ENCODE measurements at regions not wholly inside any gene's neighbourhood (a gene's known extent, or its start where the extent isn't known, plus 50 kb on each side); places are given as distances from the start of the nearest gene placed in this dataset.

- 57 to 66% methylated on average over 3 of the region's 3 CpGs for WGBS, 2 donors
- no peak overlapping the region for H3K27ac ChIP-seq (ENCODE audit: low read depth in 1 of 2, low read length in 1 of 2)
- ATAC-seq (ENCODE audit: insufficient read depth, low FRiP score) (no peak), DNase-seq (peak in 1 of 3 donors; percentile 10)
- no peaks in the 10 kb centered on the region for H3K4me1 ChIP-seq (ENCODE audit: control insufficient read depth in 5 of 5, insufficient read depth in 5 of 5, low read length in 5 of 5)
- H3K27me3 ChIP-seq (ENCODE audit: control insufficient read depth in 3 of 3, insufficient read depth in 3 of 3, low read length in 2 of 3): no peaks in the 10 kb centered on the region
- no peak for TF ChIP-seq CTCF (IDR thresholded peaks at IDR 0.05; ENCODE audit: control extremely low read depth, extremely low read depth)
- H3K9ac ChIP-seq (ENCODE audit: insufficient read depth in 1 of 2, low read length in 2 of 2): no peak overlapping the region
- no peaks in the 10 kb centered on the region for H3K36me3 ChIP-seq (ENCODE audit: control insufficient read depth in 4 of 4, insufficient read depth in 4 of 4, low read length in 4 of 4)
- no peak overlapping the region for H3K4me3 ChIP-seq
- peaks cover 0 to 2% (median 0%) of the 10 kb centered on the region in 4 donors for H3K9me3 ChIP-seq (ENCODE audit: control insufficient read depth in 4 of 4, insufficient read depth in 3 of 4, low read length in 3 of 4)
These were observed 296.7 kb downstream of the POU4F1 start for GRCh38 chr13:78306519-78307206.

GRCh38 chr13:78305171-78305570, 298.2 kb downstream of the POU4F1 start:
- TF ChIP-seq CTCF (IDR thresholded peaks at IDR 0.05; ENCODE audit: control extremely low read depth, extremely low read depth): no peak
- DNase-seq: peak in 2 of 3 donors; percentile 16 to 39
- no peaks in the 10 kb centered on the region for H3K9me3 ChIP-seq (ENCODE audit: control insufficient read depth in 4 of 4, insufficient read depth in 3 of 4, low read length in 3 of 4)

GRCh38 chr13:78299832-78300623, 303.3 kb downstream of the POU4F1 start:
- TF ChIP-seq CTCF (IDR thresholded peaks at IDR 0.05; ENCODE audit: control extremely low read depth, extremely low read depth): no peak
- H3K9me3 ChIP-seq (ENCODE audit: control insufficient read depth in 4 of 4, insufficient read depth in 3 of 4, low read length in 3 of 4): no peaks in the 10 kb centered on the region

More at GRCh38 chr13:78305171-78305570, 298.2 kb downstream of the POU4F1 start:
- ATAC-seq (ENCODE audit: insufficient read depth, low FRiP score): no peak
- Histone ChIP-seq H3K27me3 (ENCODE audit: control insufficient read depth in 3 of 3, insufficient read depth in 3 of 3, low read length in 2 of 3) (peaks cover 0 to 2% (median 0%) of the 10 kb centered on the region in 3 donors), H3K27ac (ENCODE audit: low read depth in 1 of 2, low read length in 1 of 2) (no peak overlapping the region), H3K4me3 (no peak overlapping the region), H3K36me3 (ENCODE audit: control insufficient read depth in 4 of 4, insufficient read depth in 4 of 4, low read length in 4 of 4) (no peaks in the 10 kb centered on the region), H3K4me1 (ENCODE audit: control insufficient read depth in 5 of 5, insufficient read depth in 5 of 5, low read length in 5 of 5) (no peaks in the 10 kb centered on the region), H3K9ac (ENCODE audit: insufficient read depth in 1 of 2, low read length in 2 of 2) (no peak overlapping the region)
- 77 to 82% methylated on average over 3 of the region's 3 CpGs for WGBS, 2 donors

More at GRCh38 chr13:78299832-78300623, 303.3 kb downstream of the POU4F1 start:
- H3K9ac ChIP-seq (ENCODE audit: insufficient read depth in 1 of 2, low read length in 2 of 2): no peak overlapping the region
- no peaks in the 10 kb centered on the region for H3K36me3 ChIP-seq (ENCODE audit: control insufficient read depth in 4 of 4, insufficient read depth in 4 of 4, low read length in 4 of 4)
- H3K27me3 ChIP-seq (ENCODE audit: control insufficient read depth in 3 of 3, insufficient read depth in 3 of 3, low read length in 2 of 3): peaks cover 0 to 3% (median 0%) of the 10 kb centered on the region in 3 donors
- H3K4me3 ChIP-seq: no peak overlapping the region
- DNase-seq (no peak), ATAC-seq (ENCODE audit: insufficient read depth, low FRiP score) (no peak)
- H3K4me1 ChIP-seq (ENCODE audit: control insufficient read depth in 5 of 5, insufficient read depth in 5 of 5, low read length in 5 of 5): no peaks in the 10 kb centered on the region
- no peak overlapping the region for H3K27ac ChIP-seq (ENCODE audit: low read depth in 1 of 2, low read length in 1 of 2)
